ENCODE measurements at regions not wholly inside any gene's neighbourhood (a gene's known extent, or its start where the extent isn't known, plus 50 kb on each side); places are given as distances from the start of the nearest gene placed in this dataset.
"Not testable (repeated sequence)": the region's sequence is repeated elsewhere in the genome, so short reads cannot be mapped to it uniquely, and the experiment has no call there.

GRCh38 chr9:22654833-22655232 lies 208.2 kb downstream of the DMRTA1 start:
- no peak overlapping the region for H3K4me3 ChIP-seq (ENCODE audit: low read length)
- H4K20me1 ChIP-seq (ENCODE audit: control insufficient read depth, insufficient read depth, low read depth, low read length), result no peaks in the 10 kb centered on the region
- H3K36me3 ChIP-seq (ENCODE audit: control insufficient read depth, low read length), result no peaks in the 10 kb centered on the region
- no peak overlapping the region for H3K27ac ChIP-seq (ENCODE audit: low read depth, low read length)
- TF ChIP-seq EZH2phosphoT487 (IDR thresholded peaks at IDR 0.05; ENCODE audit: borderline replicate concordance, low read length), result no peak
- no peak for TF ChIP-seq CTCF (IDR thresholded peaks at IDR 0.05; ENCODE audit: low read depth, low read length, poor library complexity, severe bottlenecking)
- no peaks in the 10 kb centered on the region for H3F3A ChIP-seq (ENCODE audit: control insufficient read depth, insufficient read depth)
- no peaks in the 10 kb centered on the region for H3K9me3 ChIP-seq (ENCODE audit: control insufficient read depth, insufficient read depth, low read length)
- H3K4me2 ChIP-seq (ENCODE audit: low read length), result no peak overlapping the region
- no peaks in the 10 kb centered on the region for H3K27me3 ChIP-seq (ENCODE audit: control insufficient read depth, low read length)
- H3K4me1 ChIP-seq (ENCODE audit: control insufficient read depth, low read length), result no peaks in the 10 kb centered on the region
- H3K9me2 ChIP-seq (replicated peaks; ENCODE audit: control insufficient read depth, low read length), result no peaks in the 10 kb centered on the region
- H3K79me2 ChIP-seq (ENCODE audit: control insufficient read depth, low read length), result no peaks in the 10 kb centered on the region

GRCh38 chr9:22657713-22658112 lies 211.1 kb downstream of the DMRTA1 start:
- Histone ChIP-seq H3K4me1 (ENCODE audit: control insufficient read depth, low read length) (no peaks in the 10 kb centered on the region), H3K27ac (ENCODE audit: low read depth, low read length) (no peak overlapping the region), H3K4me2 (ENCODE audit: low read length) (no peak overlapping the region), H4K20me1 (ENCODE audit: control insufficient read depth, insufficient read depth, low read depth, low read length) (no peaks in the 10 kb centered on the region), H3K79me2 (ENCODE audit: control insufficient read depth, low read length) (no peaks in the 10 kb centered on the region), H3K9me3 (ENCODE audit: control insufficient read depth, insufficient read depth, low read length) (no peaks in the 10 kb centered on the region), H3F3A (ENCODE audit: control insufficient read depth, insufficient read depth) (no peaks in the 10 kb centered on the region), H3K4me3 (ENCODE audit: low read length) (no peak overlapping the region), H3K36me3 (ENCODE audit: control insufficient read depth, low read length) (no peaks in the 10 kb centered on the region), H3K27me3 (ENCODE audit: control insufficient read depth, low read length) (no peaks in the 10 kb centered on the region), H3K9me2 (replicated peaks; ENCODE audit: control insufficient read depth, low read length) (no peaks in the 10 kb centered on the region)
- TF ChIP-seq EZH2phosphoT487 (IDR thresholded peaks at IDR 0.05; ENCODE audit: borderline replicate concordance, low read length) (no peak), CTCF (IDR thresholded peaks at IDR 0.05; ENCODE audit: low read depth, low read length, poor library complexity, severe bottlenecking) (no peak)

GRCh38 chr9:22658484-22658883 lies 211.9 kb downstream of the DMRTA1 start:
- not testable (repeated sequence) for H3K27me3 ChIP-seq (ENCODE audit: control insufficient read depth, low read length); H3F3A ChIP-seq (ENCODE audit: control insufficient read depth, insufficient read depth); H3K79me2 ChIP-seq (ENCODE audit: control insufficient read depth, low read length); H3K27ac ChIP-seq (ENCODE audit: low read depth, low read length); H3K9me2 ChIP-seq (replicated peaks; ENCODE audit: control insufficient read depth, low read length); H3K36me3 ChIP-seq (ENCODE audit: control insufficient read depth, low read length); H4K20me1 ChIP-seq (ENCODE audit: control insufficient read depth, insufficient read depth, low read depth, low read length); H3K4me2 ChIP-seq (ENCODE audit: low read length); H3K9me3 ChIP-seq (ENCODE audit: control insufficient read depth, insufficient read depth, low read length); H3K4me1 ChIP-seq (ENCODE audit: control insufficient read depth, low read length); H3K4me3 ChIP-seq (ENCODE audit: low read length)

GRCh38 chr9:22682536-22682935 lies 235.9 kb downstream of the DMRTA1 start:
- H4K20me1 ChIP-seq (ENCODE audit: control insufficient read depth, insufficient read depth, low read depth, low read length), result no peaks in the 10 kb centered on the region
- H3K27ac ChIP-seq (ENCODE audit: low read depth, low read length), result no peak overlapping the region

More at GRCh38 chr9:22682536-22682935, 235.9 kb downstream of the DMRTA1 start:
- Histone ChIP-seq H3K79me2 (ENCODE audit: control insufficient read depth, low read length) (no peaks in the 10 kb centered on the region), H3K4me3 (ENCODE audit: low read length) (no peak overlapping the region), H3K4me1 (ENCODE audit: control insufficient read depth, low read length) (no peaks in the 10 kb centered on the region), H3K9me3 (ENCODE audit: control insufficient read depth, insufficient read depth, low read length) (no peaks in the 10 kb centered on the region), H3K9me2 (replicated peaks; ENCODE audit: control insufficient read depth, low read length) (no peaks in the 10 kb centered on the region), H3F3A (ENCODE audit: control insufficient read depth, insufficient read depth) (no peaks in the 10 kb centered on the region), H3K36me3 (ENCODE audit: control insufficient read depth, low read length) (no peaks in the 10 kb centered on the region), H3K4me2 (ENCODE audit: low read length) (no peak overlapping the region), H3K27me3 (ENCODE audit: control insufficient read depth, low read length) (no peaks in the 10 kb centered on the region)
- TF ChIP-seq CTCF (IDR thresholded peaks at IDR 0.05; ENCODE audit: low read depth, low read length, poor library complexity, severe bottlenecking) (no peak), EZH2phosphoT487 (IDR thresholded peaks at IDR 0.05; ENCODE audit: borderline replicate concordance, low read length) (no peak)

All from DOHH2 (cell line).